ENCODE measurements at regions not wholly inside any gene's neighbourhood (a gene's known extent, or its start where the extent isn't known, plus 50 kb on each side); places are given as distances from the start of the nearest gene placed in this dataset.

DNA sequence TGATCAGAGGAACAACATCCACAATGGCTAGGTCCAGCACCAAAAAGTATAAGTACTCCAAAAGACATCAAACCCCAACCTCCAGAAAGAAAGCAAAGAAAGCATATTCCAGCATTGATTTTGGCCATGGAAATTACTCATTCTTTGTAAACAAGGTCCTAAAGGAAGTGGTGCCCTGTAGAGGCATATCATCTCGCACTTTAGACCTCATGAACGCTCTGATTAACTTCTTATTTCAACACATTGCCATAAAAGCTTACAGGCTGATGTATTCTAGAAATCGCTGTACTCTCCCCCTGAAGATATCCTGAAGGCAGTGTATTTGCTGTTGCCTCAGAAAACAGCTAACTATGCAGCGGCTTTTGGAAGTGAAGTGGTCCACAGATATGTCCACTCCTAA is 82.7 kb upstream of the TNPO1 start:
- TF ChIP-seq YY1 (IDR thresholded peaks at IDR 0.05; ENCODE audit: insufficient read depth, insufficient read length) (no peak), SUZ12 (IDR thresholded peaks at IDR 0.05; ENCODE audit: extremely low read depth, insufficient read depth, insufficient read length) (no peak), ZNF274 (IDR thresholded peaks at IDR 0.05; ENCODE audit: low read depth, low read length) (no peak)
- H3K9me3 ChIP-seq (ENCODE audit: insufficient read depth, low read length), result no peaks in the 10 kb centered on the region
- no peak overlapping the region for H3K9ac ChIP-seq (ENCODE audit: insufficient read length, low read depth)
- no peaks in the 10 kb centered on the region for H3K36me3 ChIP-seq (ENCODE audit: insufficient read depth, insufficient read length, low read length)
- H3K4me1 ChIP-seq (ENCODE audit: insufficient read depth, insufficient read length), result no peaks in the 10 kb centered on the region
- no peak for DNase-seq (ENCODE audit: low read depth, low spot score)
- H3K4me3 ChIP-seq (ENCODE audit: insufficient read length, low read depth), result no peak overlapping the region
- no peaks in the 10 kb centered on the region for H3K27me3 ChIP-seq (ENCODE audit: insufficient read depth, insufficient read length)

DNA sequence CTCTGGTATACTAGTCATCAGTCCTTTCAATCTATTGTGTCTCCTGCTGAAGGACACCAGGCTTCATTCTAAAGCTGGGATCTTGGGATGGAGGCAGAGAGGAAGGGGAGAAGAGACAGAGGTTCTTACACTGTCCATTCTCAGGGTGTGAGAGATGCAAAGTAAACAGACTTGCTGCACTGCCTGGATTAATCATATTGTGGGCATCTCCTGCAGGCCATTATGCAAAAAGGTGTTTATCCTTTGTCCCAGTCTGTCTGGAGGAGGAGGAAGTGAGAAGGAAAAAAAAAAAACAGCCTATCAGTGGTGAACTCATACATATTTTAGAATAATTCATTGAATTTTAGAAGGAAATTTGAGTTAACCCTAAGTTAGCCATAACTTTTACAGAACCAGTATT is 92.9 kb upstream of the TNPO1 start:
- TF ChIP-seq YY1 (IDR thresholded peaks at IDR 0.05; ENCODE audit: insufficient read depth, insufficient read length) (no peak), SUZ12 (IDR thresholded peaks at IDR 0.05; ENCODE audit: extremely low read depth, insufficient read depth, insufficient read length) (no peak), ZNF274 (IDR thresholded peaks at IDR 0.05; ENCODE audit: low read depth, low read length) (no peak)
- no peak overlapping the region for H3K4me3 ChIP-seq (ENCODE audit: insufficient read length, low read depth)
- DNase-seq (ENCODE audit: low read depth, low spot score), result no peak
- H3K4me1 ChIP-seq (ENCODE audit: insufficient read depth, insufficient read length), result no peaks in the 10 kb centered on the region
- H3K9ac ChIP-seq (ENCODE audit: insufficient read length, low read depth), result no peak overlapping the region
- H3K9me3 ChIP-seq (ENCODE audit: insufficient read depth, low read length), result peaks cover 8% of the 10 kb centered on the region; the same call in 1 of the 2 replicates
- no peaks in the 10 kb centered on the region for H3K36me3 ChIP-seq (ENCODE audit: insufficient read depth, insufficient read length, low read length)
- no peaks in the 10 kb centered on the region for H3K27me3 ChIP-seq (ENCODE audit: insufficient read depth, insufficient read length)

DNA sequence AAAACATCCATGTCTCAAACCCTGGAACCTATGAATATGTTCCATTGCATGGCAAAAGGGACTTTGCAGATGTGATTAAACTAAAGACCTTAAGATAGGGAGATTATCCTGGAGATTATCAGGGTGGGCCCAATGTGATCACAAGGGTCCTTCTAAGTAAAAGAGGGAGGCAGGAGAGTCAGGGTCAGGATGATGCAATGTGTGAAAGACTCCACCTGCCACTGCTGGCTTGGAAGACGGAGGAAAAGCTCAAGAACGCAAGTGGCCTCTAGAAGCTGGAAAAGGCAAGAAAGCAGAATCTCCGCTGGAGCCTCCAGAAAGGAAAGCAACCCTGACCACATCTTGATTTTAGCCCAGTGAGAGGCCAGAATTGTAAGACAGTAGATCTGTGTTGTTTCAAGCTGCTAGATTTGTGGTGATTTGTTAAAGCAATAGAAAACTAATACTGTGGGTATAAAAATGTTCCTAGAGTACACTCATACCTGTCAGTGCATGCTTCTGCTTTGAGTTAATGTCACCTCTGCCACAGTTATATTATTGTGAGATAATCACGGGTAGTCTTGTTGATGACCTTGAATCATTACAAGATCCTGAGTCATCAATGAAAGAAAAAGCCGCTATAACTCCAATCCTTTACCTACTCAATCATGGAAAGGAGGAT is 93.5 kb upstream of the TNPO1 start:
- H3K4me3 ChIP-seq (ENCODE audit: insufficient read length, low read depth), result no peak overlapping the region
- H3K9me3 ChIP-seq (ENCODE audit: insufficient read depth, low read length), result peaks cover 8% of the 10 kb centered on the region; the same call in 1 of the 2 replicates
- no peak for TF ChIP-seq YY1 (IDR thresholded peaks at IDR 0.05; ENCODE audit: insufficient read depth, insufficient read length)
- no peak for TF ChIP-seq SUZ12 (IDR thresholded peaks at IDR 0.05; ENCODE audit: extremely low read depth, insufficient read depth, insufficient read length)
- TF ChIP-seq ZNF274 (IDR thresholded peaks at IDR 0.05; ENCODE audit: low read depth, low read length), result no peak

DNA sequence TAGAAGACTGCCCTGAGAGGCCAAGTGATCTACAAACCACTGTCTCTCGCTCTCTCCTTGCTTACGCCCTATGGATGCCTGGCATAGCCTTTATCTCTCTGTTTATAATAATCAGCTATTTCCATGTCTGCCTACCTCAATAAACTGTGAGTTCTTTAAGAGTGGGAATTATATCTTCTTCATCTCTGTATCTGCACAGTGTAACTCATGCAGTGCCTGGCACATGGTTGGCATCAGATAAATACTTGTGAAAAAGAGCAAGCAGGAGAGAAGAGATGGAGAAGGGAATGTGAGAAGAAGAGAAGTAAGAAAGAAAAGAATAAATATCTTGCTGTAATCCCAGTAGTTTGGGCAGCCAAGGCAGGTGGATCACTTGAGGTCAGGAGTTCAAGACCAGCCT is 94.6 kb upstream of the TNPO1 start:
- H3K27me3 ChIP-seq (ENCODE audit: insufficient read depth, insufficient read length), result no peaks in the 10 kb centered on the region
- no peak for DNase-seq (ENCODE audit: low read depth, low spot score)
- H3K4me1 ChIP-seq (ENCODE audit: insufficient read depth, insufficient read length), result no peaks in the 10 kb centered on the region
- H3K4me3 ChIP-seq (ENCODE audit: insufficient read length, low read depth), result no peak overlapping the region
- no peaks in the 10 kb centered on the region for H3K36me3 ChIP-seq (ENCODE audit: insufficient read depth, insufficient read length, low read length)
- no peak overlapping the region for H3K9ac ChIP-seq (ENCODE audit: insufficient read length, low read depth)
- H3K9me3 ChIP-seq (ENCODE audit: insufficient read depth, low read length), result no peaks in the 10 kb centered on the region
- TF ChIP-seq SUZ12 (IDR thresholded peaks at IDR 0.05; ENCODE audit: extremely low read depth, insufficient read depth, insufficient read length), result no peak
- TF ChIP-seq ZNF274 (IDR thresholded peaks at IDR 0.05; ENCODE audit: low read depth, low read length), result no peak
- no peak for TF ChIP-seq YY1 (IDR thresholded peaks at IDR 0.05; ENCODE audit: insufficient read depth, insufficient read length)

More for the DNA sequence above, 93.5 kb upstream of the TNPO1 start:
- DNase-seq (ENCODE audit: low read depth, low spot score), result no peak
- Histone ChIP-seq H3K27me3 (ENCODE audit: insufficient read depth, insufficient read length) (no peaks in the 10 kb centered on the region), H3K4me1 (ENCODE audit: insufficient read depth, insufficient read length) (no peaks in the 10 kb centered on the region), H3K9ac (ENCODE audit: insufficient read length, low read depth) (no peak overlapping the region), H3K36me3 (ENCODE audit: insufficient read depth, insufficient read length, low read length) (no peaks in the 10 kb centered on the region)

DNA sequence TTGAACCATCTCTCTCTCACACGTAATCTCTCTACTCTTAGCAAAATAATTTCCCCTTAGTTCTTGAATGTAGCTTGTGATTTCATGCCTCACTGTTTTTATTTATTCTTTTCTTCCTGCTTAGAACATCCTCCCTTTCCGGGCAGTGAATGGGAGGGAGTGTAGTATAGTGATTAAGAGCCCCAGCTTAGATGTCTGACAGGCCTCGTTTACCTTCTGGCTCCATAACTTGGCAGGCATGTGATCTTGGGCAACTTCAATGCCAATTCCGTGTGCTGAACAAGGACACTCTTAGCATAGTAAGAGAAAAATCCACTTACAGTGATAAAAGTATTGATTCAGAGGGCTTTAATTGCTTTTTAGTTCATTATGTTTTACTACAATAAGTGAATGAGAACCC is 96.3 kb upstream of the TNPO1 start:
- Histone ChIP-seq H3K4me1 (ENCODE audit: insufficient read depth, insufficient read length) (no peaks in the 10 kb centered on the region), H3K36me3 (ENCODE audit: insufficient read depth, insufficient read length, low read length) (no peaks in the 10 kb centered on the region), H3K9me3 (ENCODE audit: insufficient read depth, low read length) (no peaks in the 10 kb centered on the region), H3K27me3 (ENCODE audit: insufficient read depth, insufficient read length) (no peaks in the 10 kb centered on the region), H3K9ac (ENCODE audit: insufficient read length, low read depth) (no peak overlapping the region), H3K4me3 (ENCODE audit: insufficient read length, low read depth) (no peak overlapping the region)
- DNase-seq (ENCODE audit: low read depth, low spot score), result no peak
- TF ChIP-seq YY1 (IDR thresholded peaks at IDR 0.05; ENCODE audit: insufficient read depth, insufficient read length), result no peak

DNA sequence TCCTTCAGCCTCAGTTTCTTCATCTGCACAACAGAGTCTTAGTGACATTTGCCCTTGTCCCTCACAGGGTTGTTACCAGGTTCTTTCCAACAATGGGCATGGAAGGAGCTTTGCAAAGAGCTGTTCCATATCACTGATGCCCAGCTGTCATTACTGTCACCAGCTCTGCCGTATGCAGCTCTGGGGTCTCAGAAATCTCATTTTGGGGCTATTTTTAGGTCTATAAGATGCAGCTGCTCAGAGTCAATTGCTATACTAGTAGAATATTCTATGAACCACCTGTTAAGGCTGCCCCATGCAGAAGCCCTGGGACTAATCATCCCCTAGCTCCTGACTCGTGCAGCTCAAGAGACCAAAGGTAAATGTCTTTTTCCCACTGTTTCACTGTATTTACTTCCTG is 105.1 kb upstream of the TNPO1 start:
- Histone ChIP-seq H3K27me3 (ENCODE audit: insufficient read depth, insufficient read length) (no peaks in the 10 kb centered on the region), H3K9me3 (ENCODE audit: insufficient read depth, low read length) (peaks cover 12% of the 10 kb centered on the region; the same call in 1 of the 2 replicates)
- no peak for DNase-seq (ENCODE audit: low read depth, low spot score)

DNA sequence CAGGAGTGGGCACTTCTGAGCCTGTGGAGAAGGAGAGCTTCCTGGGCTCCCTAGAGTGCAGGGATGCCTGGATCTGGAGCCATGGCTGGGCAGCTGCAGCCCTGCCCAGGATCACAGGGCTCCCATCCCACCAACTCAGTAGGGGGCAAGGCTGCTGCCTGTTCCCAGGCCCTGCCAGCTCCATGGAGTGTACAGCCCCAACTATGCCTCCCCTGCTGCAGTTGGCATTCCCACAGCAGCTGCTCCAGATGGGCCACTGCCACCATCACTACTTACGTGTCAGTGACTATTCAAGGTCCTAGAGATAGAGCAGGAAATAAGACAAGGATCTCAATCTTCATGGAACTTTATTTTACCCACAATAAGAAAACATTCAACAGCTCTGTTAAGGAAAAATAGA is 107.1 kb upstream of the TNPO1 start:
- no peak for TF ChIP-seq SUZ12 (IDR thresholded peaks at IDR 0.05; ENCODE audit: extremely low read depth, insufficient read depth, insufficient read length)
- TF ChIP-seq YY1 (IDR thresholded peaks at IDR 0.05; ENCODE audit: insufficient read depth, insufficient read length), result no peak
- TF ChIP-seq ZNF274 (IDR thresholded peaks at IDR 0.05; ENCODE audit: low read depth, low read length), result no peak
- no peaks in the 10 kb centered on the region for H3K27me3 ChIP-seq (ENCODE audit: insufficient read depth, insufficient read length)
- no peaks in the 10 kb centered on the region for H3K36me3 ChIP-seq (ENCODE audit: insufficient read depth, insufficient read length, low read length)
- no peak for DNase-seq (ENCODE audit: low read depth, low spot score)
- H3K4me1 ChIP-seq (ENCODE audit: insufficient read depth, insufficient read length), result no peaks in the 10 kb centered on the region
- H3K9ac ChIP-seq (ENCODE audit: insufficient read length, low read depth), result no peak overlapping the region
- H3K4me3 ChIP-seq (ENCODE audit: insufficient read length, low read depth), result no peak overlapping the region
- peaks cover 12% of the 10 kb centered on the region; the same call in 1 of the 2 replicates for H3K9me3 ChIP-seq (ENCODE audit: insufficient read depth, low read length)

More for the DNA sequence above, 105.1 kb upstream of the TNPO1 start:
- Histone ChIP-seq H3K4me1 (ENCODE audit: insufficient read depth, insufficient read length) (no peaks in the 10 kb centered on the region), H3K9ac (ENCODE audit: insufficient read length, low read depth) (no peak overlapping the region), H3K36me3 (ENCODE audit: insufficient read depth, insufficient read length, low read length) (no peaks in the 10 kb centered on the region), H3K4me3 (ENCODE audit: insufficient read length, low read depth) (no peak overlapping the region)
- TF ChIP-seq SUZ12 (IDR thresholded peaks at IDR 0.05; ENCODE audit: extremely low read depth, insufficient read depth, insufficient read length) (no peak), ZNF274 (IDR thresholded peaks at IDR 0.05; ENCODE audit: low read depth, low read length) (no peak), YY1 (IDR thresholded peaks at IDR 0.05; ENCODE audit: insufficient read depth, insufficient read length) (no peak)

Data from NT2/D1 (cell line).